Parathyroid adenoma (tissue), 2 donors: ENCODE measurements at regions not wholly inside any gene's neighbourhood (a gene's known extent, or its start where the extent isn't known, plus 50 kb on each side); places are given as distances from the start of the nearest gene placed in this dataset.

Experiments
- H2AFZ ChIP-seq: fragments of 300-600 bp; sonication (generic); one replicate; pipeline ENCODE4 v1.7.0; 2017; ENCODE audit warnings: antibody characterized with exemption, mild to moderate bottlenecking
- H3K27ac ChIP-seq: fragments of 300-600 bp; sonication (generic); one replicate; pipeline ENCODE4 v1.7.0; 2017
- H3K27me3 ChIP-seq: fragments of 300-600 bp; sonication (generic); one replicate; pipeline ENCODE4 v1.7.0; 2017; ENCODE audit warnings: low read length; ENCODE audit not compliant: control insufficient read depth, insufficient read depth
- H3K36me3 ChIP-seq: fragments of 300-600 bp; sonication (generic); one replicate; pipeline ENCODE4 v1.7.0; 2017; ENCODE audit warnings: low read length; ENCODE audit not compliant: control insufficient read depth, insufficient read depth
- H3K4me1 ChIP-seq: fragments of 300-600 bp; sonication (generic); one replicate; pipeline ENCODE4 v1.7.0; 2017; ENCODE audit warnings: control low read depth
- H3K4me2 ChIP-seq: fragments of 300-600 bp; sonication (generic); one replicate; pipeline ENCODE4 v1.7.0; 2017; ENCODE audit warnings: low read length
- H3K4me3 ChIP-seq: fragments of 300-600 bp; sonication (generic); one replicate; pipeline ENCODE4 v1.7.0; 2017; ENCODE audit warnings: low read depth, low read length
- H3K79me2 ChIP-seq: fragments of 300-600 bp; sonication (generic); one replicate; pipeline ENCODE4 v1.7.0; 2017; ENCODE audit warnings: control low read depth
- H3K9ac ChIP-seq: fragments of 300-600 bp; sonication (generic); one replicate; pipeline ENCODE4 v1.7.0; 2017; ENCODE audit warnings: mild to moderate bottlenecking
- H3K9me3 ChIP-seq: fragments of 300-600 bp; sonication (generic); one replicate; pipeline ENCODE4 v1.7.0; 2017; ENCODE audit warnings: low read length; ENCODE audit not compliant: control insufficient read depth
- TF ChIP-seq, protein P1 (sequence below): fragments of 300-600 bp; sonication (generic); IDR thresholded peaks from one replicate; pipeline ENCODE4 v1.7.0; 2017; ENCODE audit warnings: antibody characterized with exemption, mild to moderate bottlenecking
- donor health status: primary hyperparathyroidism.

DNA sequence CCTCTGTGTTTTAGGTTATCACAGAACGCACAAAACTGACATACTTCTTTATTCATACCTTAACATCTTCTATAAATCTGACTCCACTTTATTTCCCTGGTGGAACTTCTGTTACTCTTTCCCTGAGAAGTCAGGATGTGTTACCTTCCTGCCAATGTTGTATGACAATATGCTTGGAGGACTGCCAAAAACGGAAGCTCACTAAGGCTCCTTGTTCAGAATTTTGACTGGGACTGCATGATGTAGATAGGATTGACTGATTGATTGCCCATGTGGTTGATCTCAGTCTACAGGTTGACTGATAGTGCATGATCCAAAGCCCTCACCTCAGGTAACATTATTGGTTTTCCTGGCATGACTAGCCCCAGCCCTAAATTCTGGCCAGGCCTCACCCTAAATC, 319.4 kb downstream of the TLR4 start:
- H3K4me3 ChIP-seq: no peak overlapping the region
- no peak overlapping the region for H2AFZ ChIP-seq
- H3K27me3 ChIP-seq: no peaks in the 10 kb centered on the region
- TF ChIP-seq, protein P1, sequence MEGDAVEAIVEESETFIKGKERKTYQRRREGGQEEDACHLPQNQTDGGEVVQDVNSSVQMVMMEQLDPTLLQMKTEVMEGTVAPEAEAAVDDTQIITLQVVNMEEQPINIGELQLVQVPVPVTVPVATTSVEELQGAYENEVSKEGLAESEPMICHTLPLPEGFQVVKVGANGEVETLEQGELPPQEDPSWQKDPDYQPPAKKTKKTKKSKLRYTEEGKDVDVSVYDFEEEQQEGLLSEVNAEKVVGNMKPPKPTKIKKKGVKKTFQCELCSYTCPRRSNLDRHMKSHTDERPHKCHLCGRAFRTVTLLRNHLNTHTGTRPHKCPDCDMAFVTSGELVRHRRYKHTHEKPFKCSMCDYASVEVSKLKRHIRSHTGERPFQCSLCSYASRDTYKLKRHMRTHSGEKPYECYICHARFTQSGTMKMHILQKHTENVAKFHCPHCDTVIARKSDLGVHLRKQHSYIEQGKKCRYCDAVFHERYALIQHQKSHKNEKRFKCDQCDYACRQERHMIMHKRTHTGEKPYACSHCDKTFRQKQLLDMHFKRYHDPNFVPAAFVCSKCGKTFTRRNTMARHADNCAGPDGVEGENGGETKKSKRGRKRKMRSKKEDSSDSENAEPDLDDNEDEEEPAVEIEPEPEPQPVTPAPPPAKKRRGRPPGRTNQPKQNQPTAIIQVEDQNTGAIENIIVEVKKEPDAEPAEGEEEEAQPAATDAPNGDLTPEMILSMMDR: no peak
- no peaks in the 10 kb centered on the region for H3K36me3 ChIP-seq
- no peak overlapping the region for H3K9ac ChIP-seq
- H3K4me2 ChIP-seq: no peak overlapping the region
- no peaks in the 10 kb centered on the region for H3K79me2 ChIP-seq
- no peaks in the 10 kb centered on the region for H3K4me1 ChIP-seq
- H3K27ac ChIP-seq: no peak overlapping the region
- H3K9me3 ChIP-seq: no peaks in the 10 kb centered on the region

DNA sequence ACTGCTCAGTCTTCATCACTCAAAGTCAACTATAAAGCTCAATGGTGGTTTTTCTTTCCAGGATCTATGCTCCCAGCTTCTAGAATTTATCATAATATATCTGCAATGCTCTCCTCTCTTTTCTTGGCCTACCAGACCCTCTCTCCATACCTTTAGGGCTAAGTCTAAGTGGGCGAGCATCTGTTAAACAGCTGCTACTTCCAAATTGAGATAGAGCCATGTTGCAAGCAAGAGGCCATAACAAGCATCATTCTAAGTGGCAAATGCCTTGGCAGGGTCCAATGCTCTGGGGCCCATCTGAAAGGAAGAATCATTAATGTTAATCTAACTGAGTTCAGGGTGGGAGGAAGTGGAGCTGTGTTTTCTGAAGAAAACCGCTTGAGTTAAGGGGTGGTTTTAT, 324.0 kb downstream of the TLR4 start:
- H3K36me3 ChIP-seq: no peaks in the 10 kb centered on the region

DNA sequence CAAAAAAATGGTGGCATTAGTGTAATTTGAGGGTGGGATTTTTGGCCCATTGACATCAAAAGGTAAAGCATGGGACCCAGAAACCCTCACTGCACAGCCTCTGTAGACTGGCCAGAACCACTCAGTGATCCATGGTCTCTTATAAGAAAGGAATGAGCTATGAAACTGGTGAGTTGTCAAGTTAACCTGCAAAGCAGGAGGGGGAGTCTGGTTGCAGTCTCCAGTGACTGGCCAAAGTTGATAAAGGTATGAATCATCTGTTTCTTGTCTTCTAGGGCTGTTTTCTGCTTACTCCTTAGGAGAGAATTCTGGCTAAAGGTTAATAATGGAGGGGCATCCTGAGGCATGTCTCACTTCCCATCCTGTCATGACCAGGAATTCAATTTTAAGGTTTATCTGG, 325.2 kb downstream of the TLR4 start:
- H3K4me2 ChIP-seq: no peak overlapping the region
- no peak overlapping the region for H3K9ac ChIP-seq
- H3K9me3 ChIP-seq: no peaks in the 10 kb centered on the region
- no peak overlapping the region for H3K4me3 ChIP-seq
- no peak overlapping the region for H2AFZ ChIP-seq
- no peak overlapping the region for H3K27ac ChIP-seq
- H3K79me2 ChIP-seq: no peaks in the 10 kb centered on the region
- H3K27me3 ChIP-seq: no peaks in the 10 kb centered on the region
- H3K36me3 ChIP-seq: no peaks in the 10 kb centered on the region
- no peaks in the 10 kb centered on the region for H3K4me1 ChIP-seq
- TF ChIP-seq, protein P1: no peak

More for the DNA sequence above, 324.0 kb downstream of the TLR4 start:
- Histone ChIP-seq H3K27me3 (no peaks in the 10 kb centered on the region), H2AFZ (no peak overlapping the region), H3K9me3 (no peaks in the 10 kb centered on the region), H3K79me2 (no peaks in the 10 kb centered on the region), H3K9ac (no peak overlapping the region), H3K27ac (no peak overlapping the region), H3K4me2 (no peak overlapping the region), H3K4me3 (no peak overlapping the region), H3K4me1 (no peaks in the 10 kb centered on the region)
- TF ChIP-seq, protein P1: no peak

DNA sequence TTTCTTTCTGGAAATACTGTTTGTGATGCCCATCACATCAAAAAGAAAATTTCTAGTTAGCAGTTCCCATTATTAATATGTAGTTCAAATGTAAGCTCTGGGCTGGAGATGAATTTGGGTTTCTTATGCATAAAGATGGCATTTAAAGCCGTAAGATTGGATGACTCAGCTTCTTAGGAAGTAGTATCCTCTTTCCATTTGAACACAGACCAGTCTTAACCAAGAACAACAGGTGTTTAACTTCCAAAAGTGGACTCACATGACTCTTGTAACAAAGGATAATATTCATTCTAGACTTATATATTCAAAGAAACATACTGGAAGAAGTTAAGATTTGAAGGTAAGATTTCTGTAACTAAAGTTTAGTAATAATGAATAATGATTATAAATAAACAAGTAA, 330.5 kb downstream of the TLR4 start:
- H3K79me2 ChIP-seq: no peaks in the 10 kb centered on the region
- no peak overlapping the region for H3K4me3 ChIP-seq
- TF ChIP-seq, protein P1: no peak
- H3K36me3 ChIP-seq: no peaks in the 10 kb centered on the region
- H3K4me2 ChIP-seq: no peak overlapping the region
- no peaks in the 10 kb centered on the region for H3K9me3 ChIP-seq
- H2AFZ ChIP-seq: no peak overlapping the region
- H3K4me1 ChIP-seq: no peaks in the 10 kb centered on the region
- no peak overlapping the region for H3K27ac ChIP-seq
- no peak overlapping the region for H3K9ac ChIP-seq
- no peaks in the 10 kb centered on the region for H3K27me3 ChIP-seq

DNA sequence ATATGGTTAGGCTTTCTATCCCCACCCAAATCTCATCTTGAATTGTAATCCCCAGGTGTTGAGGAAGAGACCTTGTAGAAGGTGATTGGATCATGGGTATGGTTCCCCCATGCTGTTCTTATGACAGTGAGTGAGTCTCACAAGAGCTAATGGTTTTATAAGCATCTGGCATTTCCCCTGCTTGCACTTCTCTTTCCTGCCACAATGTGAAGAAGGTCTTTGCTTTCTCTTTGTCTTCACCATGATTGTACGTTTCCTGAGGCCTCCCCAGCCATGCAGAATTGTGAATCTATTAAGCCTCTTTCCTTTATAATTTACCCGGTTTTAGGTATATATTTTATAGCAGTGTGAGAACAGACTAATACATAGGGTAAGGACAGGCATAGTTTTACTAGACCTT, 334.5 kb downstream of the TLR4 start:
- Histone ChIP-seq H3K27me3 (no peaks in the 10 kb centered on the region), H2AFZ (no peak overlapping the region), H3K9me3 (no peaks in the 10 kb centered on the region), H3K4me3 (no peak overlapping the region), H3K4me1 (no peaks in the 10 kb centered on the region), H3K4me2 (no peak overlapping the region), H3K9ac (no peak overlapping the region), H3K36me3 (no peaks in the 10 kb centered on the region), H3K27ac (no peak overlapping the region), H3K79me2 (no peaks in the 10 kb centered on the region)
- TF ChIP-seq, protein P1: no peak
